Endothelial cell of umbilical vein (primary cell): ENCODE measurements at regions not wholly inside any gene's neighbourhood (a gene's known extent, or its start where the extent isn't known, plus 50 kb on each side); places are given as distances from the start of the nearest gene placed in this dataset.

ENCODE experiments used
- CTCF ChIP-seq, 2 donors: IDR thresholded peaks; 1 replicate in 1 of 2; 2 replicates in 1 of 2; pipeline ENCODE4 v1.5.1; 2011; ENCODE audit warnings: low read length in 2 of 2, mild to moderate bottlenecking in 2 of 2, moderate library complexity in 2 of 2, control low read depth in 1 of 2, inconsistent platforms in 1 of 2, low read depth in 1 of 2; ENCODE audit not compliant: insufficient read depth in 1 of 2; ENCODE audit errors: extremely low read depth in 1 of 2
- EZH2 ChIP-seq: IDR thresholded peaks from 2 replicates; pipeline ENCODE4 v1.6.1; 2012; ENCODE audit warnings: borderline replicate concordance, low read depth, mild to moderate bottlenecking, moderate library complexity, low read length, inconsistent platforms; ENCODE audit not compliant: severe bottlenecking
- FOS ChIP-seq: IDR thresholded peaks from 2 replicates; pipeline ENCODE4 v1.6.1; 2011; ENCODE audit warnings: mild to moderate bottlenecking, low read length, moderate library complexity, borderline replicate concordance; ENCODE audit not compliant: insufficient read depth
- GATA2 ChIP-seq: IDR thresholded peaks from 2 replicates; pipeline ENCODE4 v1.7.0; 2011; ENCODE audit warnings: low read depth, mild to moderate bottlenecking, moderate library complexity, mixed read lengths, low read length; ENCODE audit not compliant: insufficient read length, insufficient read depth
- JUN ChIP-seq: IDR thresholded peaks from 2 replicates; pipeline ENCODE4 v1.6.1; 2011; ENCODE audit warnings: borderline replicate concordance, low read depth; ENCODE audit not compliant: insufficient read length, insufficient read depth
- POLR2A ChIP-seq: IDR thresholded peaks from 2 replicates; pipeline ENCODE4 v1.6.1; 2012; ENCODE audit warnings: low read depth, mild to moderate bottlenecking, control low read depth, low read length
- POLR2AphosphoS5 ChIP-seq: IDR thresholded peaks from 2 replicates; pipeline ENCODE4 v1.6.1; 2012; ENCODE audit warnings: low read depth, mild to moderate bottlenecking, control low read depth, low read length, moderate library complexity; ENCODE audit not compliant: insufficient read depth
- TF ChIP-seq, protein P1 (sequence below): IDR thresholded peaks from 2 replicates; pipeline ENCODE4 v1.6.1; 2011; ENCODE audit not compliant: insufficient read depth, insufficient read length

GRCh38 chr11:70605468-70605815 is 207.1 kb downstream of the CTTN start:
- TF ChIP-seq POLR2A: no peak
- no peak for TF ChIP-seq JUN
- TF ChIP-seq CTCF (IDR thresholded peaks at IDR 0.05; ENCODE audit: extremely low read depth in 1 of 2, insufficient read depth in 1 of 2, low read depth in 1 of 2, low read length in 2 of 2): no peak
- no peak for TF ChIP-seq POLR2AphosphoS5
- TF ChIP-seq EZH2: no peak
- TF ChIP-seq, protein P1, sequence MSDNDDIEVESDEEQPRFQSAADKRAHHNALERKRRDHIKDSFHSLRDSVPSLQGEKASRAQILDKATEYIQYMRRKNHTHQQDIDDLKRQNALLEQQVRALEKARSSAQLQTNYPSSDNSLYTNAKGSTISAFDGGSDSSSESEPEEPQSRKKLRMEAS: no peak
- no peak for TF ChIP-seq GATA2
- TF ChIP-seq FOS: no peak
